Common myeloid progenitor, CD34-positive (primary cell): ENCODE measurements at regions not wholly inside any gene's neighbourhood (a gene's known extent, or its start where the extent isn't known, plus 50 kb on each side); places are given as distances from the start of the nearest gene placed in this dataset.
A peak's percentile ranks its signal among the peaks of the same experiment; 100 is the strongest.
"Not testable (repeated sequence)": the region's sequence is repeated elsewhere in the genome, so short reads cannot be mapped to it uniquely, and the experiment has no call there.

Experiments
- CTCF ChIA-PET: fragments of 350-600 bp; sonication (Branson Sonifier 250); formaldehyde crosslinking; loops from one replicate; lab custom pipeline; 2021; ENCODE audit warnings: antibody characterized with exemption; lab: Charles Lee
- POLR2A ChIA-PET: fragments of 350-600 bp; sonication (Branson Sonifier 250); formaldehyde crosslinking; loops from one replicate; lab custom pipeline; 2021; ENCODE audit warnings: antibody characterized with exemption; lab: Charles Lee
- DNase-seq, 3 donors: peaks; one replicate each; pipeline versions ENCODE4 v3.0.0 to v3.0.0-alpha.2; 2013
- H3K27ac ChIP-seq, 2 experiments: 1 replicate in 1 of 2; 2 replicates in 1 of 2; pipeline ENCODE4 v1.7.0; 2013; ENCODE audit warnings: inconsistent platforms in 2 of 2, low read length in 2 of 2, mild to moderate bottlenecking in 2 of 2, low read depth in 1 of 2, moderate library complexity in 1 of 2; ENCODE audit not compliant: severe bottlenecking in 2 of 2, insufficient read depth in 1 of 2, poor library complexity in 1 of 2
- H3K27me3 ChIP-seq, 5 experiments: replicated peaks in 2 of 5; 1 replicate in 3 of 5; 2 replicates in 2 of 5; pipeline versions ENCODE4 v1.6.1 to v1.7.0; 2013; ENCODE audit warnings: low read length in 4 of 5, mild to moderate bottlenecking in 2 of 5, moderate library complexity in 2 of 5, inconsistent platforms in 1 of 5; ENCODE audit not compliant: insufficient read depth in 5 of 5, control insufficient read depth in 4 of 5
- H3K36me3 ChIP-seq, 4 experiments: 1 replicate in 2 of 4; 2 replicates in 2 of 4; pipeline versions ENCODE4 v1.6.1 to v1.7.0; 2013; ENCODE audit warnings: low read length in 3 of 4, control low read depth in 1 of 4, mild to moderate bottlenecking in 1 of 4; ENCODE audit not compliant: control insufficient read depth in 4 of 4, insufficient read depth in 4 of 4
- H3K4me1 ChIP-seq, 4 experiments: 1 replicate in 3 of 4; 2 replicates in 1 of 4; pipeline versions ENCODE4 v1.6.1 to v1.7.1; 2013; ENCODE audit warnings: low read length in 3 of 4, mild to moderate bottlenecking in 3 of 4, control low read depth in 1 of 4, inconsistent platforms in 1 of 4, moderate library complexity in 1 of 4; ENCODE audit not compliant: control insufficient read depth in 4 of 4, insufficient read depth in 4 of 4; ENCODE audit errors: control extremely low read depth in 1 of 4
- H3K4me3 ChIP-seq, 7 experiments: 1 replicate in 4 of 7; 2 replicates in 3 of 7; pipeline versions ENCODE4 v1.5.1 to v1.7.0; 2013; ENCODE audit warnings: mild to moderate bottlenecking in 7 of 7, low read length in 6 of 7, moderate library complexity in 6 of 7, inconsistent platforms in 2 of 7, low read depth in 2 of 7, control low read depth in 1 of 7; ENCODE audit not compliant: insufficient read depth in 4 of 7, control insufficient read depth in 1 of 7; ENCODE audit errors: extremely low read depth in 1 of 7
- H3K9me3 ChIP-seq, 5 experiments: 1 replicate in 4 of 5; 2 replicates in 1 of 5; pipeline versions ENCODE4 v1.6.1 to v1.7.1; 2013; ENCODE audit warnings: low read length in 4 of 5, mild to moderate bottlenecking in 2 of 5, inconsistent platforms in 1 of 5, low read depth in 1 of 5, moderate library complexity in 1 of 5; ENCODE audit not compliant: control insufficient read depth in 4 of 5, insufficient read depth in 2 of 5; ENCODE audit errors: control extremely low read depth in 1 of 5
- WGBS: methylation state at CpG from one replicate; pipeline ENCODE4 v1.1.5; 2013; ENCODE audit not compliant: insufficient coverage; 5-methylcytosine and 5-hydroxymethylcytosine counted together

GRCh38 chr7:142483659-142484317 lies 225.9 kb upstream of the PRSS58 start:
- no peak overlapping the region for H3K27ac ChIP-seq
- ChIA-PET CTCF (interaction anchor here (1.2 to 63.1 kb wide), 16 partner anchors 3 to 179 kb away, joined by 3 to 2564 read pairs (median 7); no protein-coding TSS in a partner anchor), POLR2A (interaction anchor here (3.7 kb wide), 1 partner anchor 14 kb away, joined by 18 read pairs; no protein-coding TSS in a partner anchor)
- no peaks in the 10 kb centered on the region for H3K9me3 ChIP-seq
- H3K27me3 ChIP-seq: no peaks in the 10 kb centered on the region
- H3K36me3 ChIP-seq: no peaks in the 10 kb centered on the region
- WGBS: 91% methylated on average over 4 of the region's 5 CpGs
- peaks cover 10 to 89% (median 82%) of the 10 kb centered on the region in 4 experiments for H3K4me1 ChIP-seq
- no peak overlapping the region for H3K4me3 ChIP-seq
- no peak for DNase-seq

- Histone ChIP-seq H3K4me1 (peaks cover 14 to 89% (median 82%) of the 10 kb centered on the region in 4 experiments), H3K36me3 (no peaks in the 10 kb centered on the region), H3K4me3 (no peak overlapping the region), H3K27ac (peak overlapping the region in 1 of 2 experiments; percentile 69), H3K27me3 (no peaks in the 10 kb centered on the region), H3K9me3 (no peaks in the 10 kb centered on the region)
- POLR2A ChIA-PET: interaction anchor here (3.7 kb wide), 1 partner anchor 13 kb away, joined by 18 read pairs; no protein-coding TSS in a partner anchor
- CTCF ChIA-PET: interaction anchor here (0.6 to 63.1 kb wide), 22 partner anchors 2 to 178 kb away, joined by 3 to 2564 read pairs (median 5); no protein-coding TSS in a partner anchor
- 5% methylated on average over 7 of the region's 9 CpGs for WGBS
- DNase-seq: peak; percentile 74 to 85 (median 75)
Measured at GRCh38 chr7:142482891-142483658, 225.2 kb upstream of the PRSS58 start.

GRCh38 chr7:142481548-142481947 lies 223.7 kb upstream of the PRSS58 start:
- POLR2A ChIA-PET: interaction anchor here (0.7 to 3.7 kb wide), 2 partner anchors 12 to 66 kb away, joined by 4 to 18 read pairs; no protein-coding TSS in a partner anchor
- peak in 1 of 3 donors; percentile 20 for DNase-seq
- CTCF ChIA-PET: interaction anchor here (0.7 to 63.1 kb wide), 14 partner anchors 1 to 177 kb away, joined by 3 to 2564 read pairs (median 4); no protein-coding TSS in a partner anchor
- H3K4me3 ChIP-seq: no peak overlapping the region
- no peaks in the 10 kb centered on the region for H3K9me3 ChIP-seq
- no peaks in the 10 kb centered on the region for H3K36me3 ChIP-seq
- peaks cover 20 to 89% (median 82%) of the 10 kb centered on the region in 4 experiments for H3K4me1 ChIP-seq
- no peaks in the 10 kb centered on the region for H3K27me3 ChIP-seq
- peak overlapping the region in 1 of 2 experiments; percentile 69 for H3K27ac ChIP-seq
- 63% methylated on average over 2 of the region's 2 CpGs for WGBS

GRCh38 chr7:142478479-142479220 lies 220.8 kb upstream of the PRSS58 start:
- WGBS: 12% methylated on average over 8 of the region's 9 CpGs
- POLR2A ChIA-PET: interaction anchor here (0.7 to 1.1 kb wide), 3 partner anchors 9 to 19 kb away, joined by 3 to 5 read pairs (median 3); no protein-coding TSS in a partner anchor
- Histone ChIP-seq H3K27me3 (no peaks in the 10 kb centered on the region), H3K36me3 (no peaks in the 10 kb centered on the region), H3K4me3 (no peak overlapping the region), H3K27ac (no peak overlapping the region), H3K4me1 (peaks cover 15 to 91% (median 76%) of the 10 kb centered on the region in 4 experiments), H3K9me3 (no peaks in the 10 kb centered on the region)
- CTCF ChIA-PET: interaction anchor here (0.8 to 63.1 kb wide), 12 partner anchors 2 to 175 kb away, joined by 3 to 2564 read pairs (median 6); no protein-coding TSS in a partner anchor
- DNase-seq: peak; percentile 57 to 68 (median 66)

GRCh38 chr7:142477801-142478200 lies 219.9 kb upstream of the PRSS58 start:
- POLR2A ChIA-PET: interaction anchor here (1.1 to 1.2 kb wide), 2 partner anchors 8 to 10 kb away, joined by 3 to 5 read pairs; no protein-coding TSS in a partner anchor
- Histone ChIP-seq H3K27ac (peak overlapping the region in 1 of 2 experiments; percentile 64), H3K4me1 (peaks cover 15 to 92% (median 69%) of the 10 kb centered on the region in 4 experiments), H3K4me3 (peak overlapping the region in 4 of 7 experiments; percentile 4 to 51 (median 38))
- not testable (repeated sequence) for DNase-seq, H3K36me3 ChIP-seq, H3K9me3 ChIP-seq, H3K27me3 ChIP-seq
- no CpG with 5 or more reads among the region's 5 CpGs for WGBS
- CTCF ChIA-PET: interaction anchor here (1.1 to 63.1 kb wide), 8 partner anchors 3 to 174 kb away, joined by 3 to 2564 read pairs (median 9); no protein-coding TSS in a partner anchor

- DNase-seq: peak in 2 of 3 donors; percentile 39 to 41
- H3K27ac ChIP-seq: peak overlapping the region; percentile 36 to 64
Measured at GRCh38 chr7:142477079-142477651, 219.3 kb upstream of the PRSS58 start.

More at GRCh38 chr7:142477079-142477651, 219.3 kb upstream of the PRSS58 start:
- 10% methylated on average over 2 of the region's 3 CpGs for WGBS
- Histone ChIP-seq H3K36me3 (no peaks in the 10 kb centered on the region), H3K4me3 (peak overlapping the region in 4 of 7 experiments; percentile 22 to 51 (median 38)), H3K9me3 (no peaks in the 10 kb centered on the region), H3K27me3 (no peaks in the 10 kb centered on the region), H3K4me1 (peaks cover 15 to 92% (median 68%) of the 10 kb centered on the region in 4 experiments)
- POLR2A ChIA-PET: interaction anchor here (1.2 kb wide), 1 partner anchor 11 kb away, joined by 3 read pairs; no protein-coding TSS in a partner anchor
- CTCF ChIA-PET: interaction anchor here (1.1 to 63.1 kb wide), 7 partner anchors 4 to 174 kb away, joined by 3 to 2564 read pairs (median 10); no protein-coding TSS in a partner anchor
